ENCODE measurements at regions not wholly inside any gene's neighbourhood (a gene's known extent, or its start where the extent isn't known, plus 50 kb on each side); places are given as distances from the start of the nearest gene placed in this dataset.

GRCh38 chr15:89416339-89417183 is 79.8 kb downstream of the RHCG start:
- TF ChIP-seq CTCF (IDR thresholded peaks at IDR 0.05), result peak; percentile 33 to 77
- no peak for TF ChIP-seq POLR2A (IDR thresholded peaks at IDR 0.05)
